Small intestine (tissue), 7 donors: ENCODE measurements at regions not wholly inside any gene's neighbourhood (a gene's known extent, or its start where the extent isn't known, plus 50 kb on each side); places are given as distances from the start of the nearest gene placed in this dataset.

ENCODE experiments used
- DNase-seq, 2 donors: peaks; one replicate each; pipeline versions ENCODE4 v3.0.0 to v3.0.0-alpha.2; 2013
- FAIRE-seq: peaks from 2 replicates; lab custom pipeline; 2012; peaks lifted over from hg19 to GRCh38; lab: Jason Lieb, UNC
- H3K27ac ChIP-seq, 3 donors: one replicate each; pipeline ENCODE4 v1.5.1; 2013; ENCODE audit warnings: low read length in 2 of 3, mild to moderate bottlenecking in 2 of 3, control low read depth in 1 of 3, inconsistent platforms in 1 of 3, low read depth in 1 of 3, moderate library complexity in 1 of 3
- H3K27me3 ChIP-seq, 3 donors: one replicate each; pipeline ENCODE4 v1.6.1; 2013; ENCODE audit warnings: low read length in 3 of 3, inconsistent platforms in 1 of 3; ENCODE audit not compliant: control insufficient read depth in 3 of 3, insufficient read depth in 3 of 3
- H3K36me3 ChIP-seq, 3 donors: one replicate each; pipeline ENCODE4 v1.6.1; 2013; ENCODE audit warnings: low read length in 3 of 3, inconsistent platforms in 1 of 3, low read depth in 1 of 3, mild to moderate bottlenecking in 1 of 3, moderate library complexity in 1 of 3; ENCODE audit not compliant: control insufficient read depth in 3 of 3, insufficient read depth in 2 of 3
- H3K4me1 ChIP-seq, 3 donors: one replicate each; pipeline ENCODE4 v1.6.1; 2013; ENCODE audit warnings: low read length in 2 of 3, inconsistent platforms in 1 of 3, low read depth in 1 of 3, mild to moderate bottlenecking in 1 of 3, moderate library complexity in 1 of 3; ENCODE audit not compliant: control insufficient read depth in 3 of 3, insufficient read depth in 2 of 3
- H3K4me3 ChIP-seq, 3 donors: one replicate each; pipeline ENCODE4 v1.5.1; 2013; ENCODE audit warnings: low read length in 3 of 3, control low read depth in 1 of 3, inconsistent platforms in 1 of 3, low read depth in 1 of 3, mild to moderate bottlenecking in 1 of 3, moderate library complexity in 1 of 3
- H3K9me3 ChIP-seq, 2 donors: one replicate each; pipeline ENCODE4 v1.6.1; 2013; ENCODE audit warnings: low read depth in 1 of 2, low read length in 1 of 2; ENCODE audit not compliant: control insufficient read depth in 2 of 2, insufficient read depth in 1 of 2
- WGBS, 3 donors: extraction: QIAGEN DNeasy Blood & Tissue Kit; methylation state at CpG; one replicate each; pipeline ENCODE4 v1.1.7; 2013; 5-methylcytosine and 5-hydroxymethylcytosine counted together
- donor health status: healthy with polysubstance abuse.
- donor health status: control.
- donor health status: control.
- donor health status: Bipolar disorder and iron deficiency.
- donor health status: healthy.

- no peaks in the 10 kb centered on the region for H3K36me3 ChIP-seq
- FAIRE-seq (no peak), DNase-seq (no peak)
- 77 to 88% (median 80%) methylated on average over 6 of the region's 6 CpGs for WGBS, 3 donors
- H3K9me3 ChIP-seq, result no peaks in the 10 kb centered on the region
- no peaks in the 10 kb centered on the region for H3K4me1 ChIP-seq
- no peak overlapping the region for H3K27ac ChIP-seq
- H3K4me3 ChIP-seq, result no peak overlapping the region
- no peaks in the 10 kb centered on the region for H3K27me3 ChIP-seq
Observed at GRCh38 chr18:70456376-70456775, 167.5 kb downstream of the SOCS6 start.

GRCh38 chr18:70455731-70456130 is 166.9 kb downstream of the SOCS6 start:
- no peak for DNase-seq
- Histone ChIP-seq H3K27ac (no peak overlapping the region), H3K4me3 (no peak overlapping the region), H3K27me3 (no peaks in the 10 kb centered on the region), H3K36me3 (no peaks in the 10 kb centered on the region), H3K9me3 (no peaks in the 10 kb centered on the region), H3K4me1 (no peaks in the 10 kb centered on the region)
- no peak for FAIRE-seq
- WGBS, 3 donors, result 78 to 87% (median 80%) methylated on average over 2 of the region's 2 CpGs

GRCh38 chr18:70454704-70455322 is 166.0 kb downstream of the SOCS6 start:
- WGBS, 3 donors, result 35 to 42% (median 35%) methylated on average over 5 of the region's 5 CpGs

GRCh38 chr18:70453058-70453775 is 164.4 kb downstream of the SOCS6 start:
- WGBS, 3 donors, result 77 to 81% (median 78%) methylated on average over 12 of the region's 12 CpGs
- Histone ChIP-seq H3K27me3 (no peaks in the 10 kb centered on the region), H3K4me1 (no peaks in the 10 kb centered on the region), H3K4me3 (no peak overlapping the region), H3K27ac (no peak overlapping the region), H3K9me3 (no peaks in the 10 kb centered on the region), H3K36me3 (no peaks in the 10 kb centered on the region)
- FAIRE-seq (no peak), DNase-seq (no peak)

More at GRCh38 chr18:70454704-70455322, 166.0 kb downstream of the SOCS6 start:
- FAIRE-seq (no peak), DNase-seq (peak; percentile 69 to 72)
- no peaks in the 10 kb centered on the region for H3K27me3 ChIP-seq
- no peaks in the 10 kb centered on the region for H3K9me3 ChIP-seq
- H3K27ac ChIP-seq, result no peak overlapping the region
- no peak overlapping the region for H3K4me3 ChIP-seq
- H3K36me3 ChIP-seq, result no peaks in the 10 kb centered on the region
- no peaks in the 10 kb centered on the region for H3K4me1 ChIP-seq

GRCh38 chr18:70452501-70452900 is 163.7 kb downstream of the SOCS6 start:
- H3K36me3 ChIP-seq, result no peaks in the 10 kb centered on the region
- no peak overlapping the region for H3K4me3 ChIP-seq
- H3K27ac ChIP-seq, result no peak overlapping the region
- no peaks in the 10 kb centered on the region for H3K27me3 ChIP-seq
- WGBS, 3 donors, result 81 to 85% (median 82%) methylated on average over 14 of the region's 14 CpGs
- H3K4me1 ChIP-seq, result no peaks in the 10 kb centered on the region
- FAIRE-seq, result no peak
- no peaks in the 10 kb centered on the region for H3K9me3 ChIP-seq
- DNase-seq, result no peak

GRCh38 chr18:70450426-70451253 is 161.8 kb downstream of the SOCS6 start:
- Histone ChIP-seq H3K36me3 (no peaks in the 10 kb centered on the region), H3K27me3 (peaks cover 0 to 2% (median 0%) of the 10 kb centered on the region in 3 donors), H3K27ac (no peak overlapping the region), H3K4me1 (no peaks in the 10 kb centered on the region), H3K4me3 (no peak overlapping the region), H3K9me3 (no peaks in the 10 kb centered on the region)
- 34 to 40% (median 35%) methylated on average over 2 of the region's 2 CpGs for WGBS, 3 donors
- DNase-seq, result no peak
- FAIRE-seq, result no peak

GRCh38 chr18:70448588-70448987 is 159.7 kb downstream of the SOCS6 start:
- Histone ChIP-seq H3K4me1 (no peaks in the 10 kb centered on the region), H3K4me3 (no peak overlapping the region), H3K27ac (no peak overlapping the region), H3K27me3 (peaks cover 0 to 2% (median 0%) of the 10 kb centered on the region in 3 donors), H3K9me3 (peaks cover 0 to 8% of the 10 kb centered on the region in 2 donors), H3K36me3 (no peaks in the 10 kb centered on the region)
- FAIRE-seq (no peak), DNase-seq (no peak)
- WGBS, 3 donors, result 48 to 60% (median 52%) methylated on average over 3 of the region's 3 CpGs

- Histone ChIP-seq H3K4me3 (no peak overlapping the region), H3K36me3 (no peaks in the 10 kb centered on the region), H3K27ac (no peak overlapping the region), H3K9me3 (peaks cover 0 to 27% of the 10 kb centered on the region in 2 donors), H3K4me1 (no peaks in the 10 kb centered on the region), H3K27me3 (peaks cover 0 to 2% (median 0%) of the 10 kb centered on the region in 3 donors)
- WGBS, 3 donors, result 58 to 70% (median 68%) methylated on average over 3 of the region's 3 CpGs
- no peak for DNase-seq
- no peak for FAIRE-seq
Observed at GRCh38 chr18:70446063-70446462, 157.2 kb downstream of the SOCS6 start.
